GM08714 (cell line): ENCODE measurements at regions not wholly inside any gene's neighbourhood (a gene's known extent, or its start where the extent isn't known, plus 50 kb on each side); places are given as distances from the start of the nearest gene placed in this dataset.
"Not testable (repeated sequence)": the region's sequence is repeated elsewhere in the genome, so short reads cannot be mapped to it uniquely, and the experiment has no call there.

Source experiments
- H3K4me3 ChIP-seq: fragments of 200-500 bp; sonication (Bioruptor generic); 2 replicates; pipeline ENCODE4 v1.5.1; 2014; ENCODE audit warnings: mild to moderate bottlenecking, low read length, inconsistent platforms
- ZNF274 ChIP-seq: IDR thresholded peaks from 2 replicates; pipeline ENCODE4 v1.6.1; 2012; ENCODE audit warnings: mild to moderate bottlenecking, low read depth, low read length

DNA sequence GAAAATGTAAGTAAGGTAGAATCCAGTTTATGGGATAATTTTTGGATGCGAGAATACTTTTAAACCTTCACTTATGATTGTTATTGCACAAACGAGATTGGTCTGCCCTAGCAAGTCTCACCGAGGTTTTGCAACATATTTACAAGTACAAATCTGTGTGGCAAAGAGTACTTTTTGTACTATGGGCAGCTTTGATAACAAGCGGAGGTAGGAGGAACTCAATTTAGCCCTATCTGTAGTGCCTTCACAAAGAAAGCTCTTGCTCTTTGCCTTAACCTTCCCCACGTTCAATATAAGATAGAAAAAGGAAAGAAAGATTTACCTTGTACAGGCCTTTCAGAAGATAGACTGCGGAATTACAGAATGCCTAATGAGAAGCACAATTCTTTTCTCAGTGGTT is 77.5 kb upstream of the HIVEP1 start:
- H3K4me3 ChIP-seq, result no peak overlapping the region
- no peak for TF ChIP-seq ZNF274

GRCh38 chr6:11932892-11933291 is 79.2 kb upstream of the HIVEP1 start:
- not testable (repeated sequence) for H3K4me3 ChIP-seq

- no peak for TF ChIP-seq ZNF274
- H3K4me3 ChIP-seq, result no peak overlapping the region
These were observed 80.6 kb upstream of the HIVEP1 start for GRCh38 chr6:11931296-11932035.

DNA sequence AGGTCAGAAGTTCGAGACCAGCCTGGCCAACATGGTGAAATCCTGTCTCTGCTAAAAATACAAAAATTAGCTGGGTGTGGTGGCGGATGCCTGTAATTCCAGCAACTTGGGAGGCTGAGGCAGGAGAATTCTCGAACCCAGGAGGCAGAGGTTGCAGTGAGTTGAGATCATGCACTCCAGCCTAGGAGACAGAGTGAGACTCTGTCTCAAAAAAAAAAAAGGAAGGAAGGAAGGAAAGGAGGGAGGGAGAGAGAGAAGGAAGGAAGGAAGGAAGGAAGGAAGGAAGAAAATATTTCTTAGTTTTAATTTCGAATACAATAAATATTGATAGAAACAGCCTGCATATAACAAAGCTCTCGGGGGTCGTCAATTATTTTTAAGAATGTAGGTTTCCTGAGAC is 81.3 kb upstream of the HIVEP1 start:
- H3K4me3 ChIP-seq, result not testable (repeated sequence)

DNA sequence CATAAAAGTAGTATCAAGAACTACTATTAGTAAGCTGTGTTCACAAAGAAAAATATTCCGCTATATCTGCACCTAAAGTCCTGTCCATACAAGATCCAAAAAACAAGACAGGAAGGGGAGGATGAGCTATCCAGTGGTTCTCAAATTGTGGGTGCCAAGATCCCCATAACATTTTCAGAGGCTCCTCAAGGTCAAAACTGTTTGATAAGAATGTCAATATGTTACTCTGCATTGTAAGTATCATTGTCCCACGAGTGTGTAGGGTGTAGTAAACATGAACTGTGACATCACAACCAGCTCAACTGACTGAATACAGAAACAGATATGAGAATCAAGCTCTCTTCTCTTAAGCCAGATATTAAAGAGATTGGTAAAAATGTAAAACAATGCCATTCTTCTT is 81.9 kb upstream of the HIVEP1 start:
- TF ChIP-seq ZNF274, result no peak
- H3K4me3 ChIP-seq, result no peak overlapping the region

GRCh38 chr6:11929241-11929835 is 82.8 kb upstream of the HIVEP1 start:
- no peak for TF ChIP-seq ZNF274

DNA sequence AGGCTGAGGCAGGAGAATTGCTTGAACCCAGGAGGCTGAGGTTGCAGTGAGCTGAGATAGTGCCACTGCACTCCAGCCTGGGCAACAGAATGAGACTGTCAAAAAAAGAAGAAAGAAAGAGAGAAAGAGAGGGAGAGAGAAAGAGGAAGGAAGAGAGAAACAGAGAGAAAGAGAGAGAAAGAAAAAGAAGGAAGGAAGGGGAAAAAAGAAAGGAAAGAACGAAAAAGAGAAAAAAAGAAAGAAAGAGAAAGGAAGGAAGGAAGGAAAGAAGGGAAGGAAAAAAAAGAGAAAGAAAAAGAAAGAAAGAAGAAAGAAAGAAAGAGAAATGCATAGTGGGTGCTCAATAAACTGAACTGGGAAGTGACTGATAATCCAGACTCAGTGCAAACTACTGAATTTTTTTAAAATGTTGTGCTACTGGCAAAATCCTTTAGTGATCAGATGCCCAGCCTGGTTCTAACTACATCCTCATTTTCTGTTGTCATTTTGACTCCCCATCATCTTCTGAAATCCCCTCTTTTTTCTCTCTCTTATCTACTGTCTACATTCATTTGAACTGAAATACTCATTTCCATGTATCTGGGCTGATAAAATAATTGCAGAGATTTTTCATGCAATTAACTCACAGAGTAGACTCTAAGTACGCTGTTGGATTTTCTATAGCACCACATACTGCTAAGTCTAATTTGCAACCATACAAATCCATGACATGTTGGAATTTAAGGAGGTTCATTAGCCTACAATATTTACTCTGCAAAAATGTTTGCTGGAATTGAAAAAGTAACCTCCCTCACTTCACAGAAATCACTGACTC is 85.3 kb upstream of the HIVEP1 start:
- no peak for TF ChIP-seq ZNF274

More at GRCh38 chr6:11929241-11929835, 82.8 kb upstream of the HIVEP1 start:
- H3K4me3 ChIP-seq, result no peak overlapping the region

GRCh38 chr6:11925805-11926204 is 86.3 kb upstream of the HIVEP1 start:
- H3K4me3 ChIP-seq, result no peak overlapping the region
- TF ChIP-seq ZNF274, result no peak

More for the DNA sequence above, 85.3 kb upstream of the HIVEP1 start:
- H3K4me3 ChIP-seq, result no peak overlapping the region

- TF ChIP-seq ZNF274, result no peak
- no peak overlapping the region for H3K4me3 ChIP-seq
These were observed 88.5 kb upstream of the HIVEP1 start for GRCh38 chr6:11923621-11924020.

GRCh38 chr6:11922901-11923300 is 89.2 kb upstream of the HIVEP1 start:
- TF ChIP-seq ZNF274, result no peak
- H3K4me3 ChIP-seq, result no peak overlapping the region

- no peak overlapping the region for H3K4me3 ChIP-seq
- TF ChIP-seq ZNF274, result no peak
These were observed 90.4 kb upstream of the HIVEP1 start for GRCh38 chr6:11921751-11922150.

GRCh38 chr6:11921017-11921438 is 91.1 kb upstream of the HIVEP1 start:
- no peak overlapping the region for H3K4me3 ChIP-seq
- TF ChIP-seq ZNF274, result no peak

DNA sequence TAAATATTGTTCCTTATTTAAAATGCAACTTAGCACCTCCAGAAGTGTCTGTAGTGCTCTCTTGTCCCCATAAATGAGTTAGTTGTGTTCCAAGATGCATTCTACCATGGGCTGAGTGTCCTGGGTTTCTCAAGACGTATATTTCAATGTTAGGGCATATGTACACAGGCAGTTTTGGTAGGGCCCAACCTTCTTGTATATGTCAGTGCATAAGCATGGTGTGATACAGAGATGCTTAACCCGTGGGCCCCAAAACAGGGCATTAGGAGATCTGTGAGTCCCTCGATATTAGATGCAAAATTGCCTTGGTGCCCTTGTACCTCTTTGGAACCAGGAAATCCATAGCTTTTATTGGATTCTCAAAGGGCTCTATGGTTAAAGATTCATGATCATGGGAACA is 91.5 kb upstream of the HIVEP1 start:
- TF ChIP-seq ZNF274, result no peak
- no peak overlapping the region for H3K4me3 ChIP-seq

DNA sequence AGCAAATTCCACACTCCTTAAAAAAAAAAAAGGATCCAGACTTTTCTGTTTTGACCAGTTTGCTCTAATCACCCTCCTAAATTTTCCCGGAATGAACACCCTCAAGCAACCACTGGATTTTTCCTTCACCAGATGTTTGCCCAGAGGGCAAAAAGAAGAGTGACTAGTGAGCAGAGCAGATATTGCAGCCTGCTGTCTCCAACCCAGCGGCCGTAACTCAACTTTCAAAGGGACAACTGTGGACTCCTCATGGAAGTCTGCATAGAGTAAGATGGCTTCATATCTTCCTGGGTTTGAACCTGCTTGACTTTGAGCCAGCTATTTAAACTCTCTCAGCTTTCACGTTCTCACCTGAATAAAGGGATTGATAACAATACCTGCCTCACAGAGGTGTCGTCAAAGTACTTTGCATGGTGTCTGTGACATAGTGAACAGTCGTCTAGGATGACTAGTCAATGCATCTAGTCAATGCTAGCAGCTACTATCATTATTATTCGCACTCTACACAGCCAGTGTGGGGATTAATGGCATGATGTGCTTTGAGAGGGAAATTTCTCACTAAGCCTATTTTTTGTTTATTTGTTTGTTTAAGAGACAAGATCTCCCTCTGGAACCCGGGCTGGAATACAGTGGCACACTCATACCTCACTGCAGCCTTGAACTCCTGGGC is 92.2 kb upstream of the HIVEP1 start:
- no peak overlapping the region for H3K4me3 ChIP-seq
- no peak for TF ChIP-seq ZNF274
